Thyroid gland (tissue), 4 donors: ENCODE measurements at regions not wholly inside any gene's neighbourhood (a gene's known extent, or its start where the extent isn't known, plus 50 kb on each side); places are given as distances from the start of the nearest gene placed in this dataset. TPM values are rescaled to one million over a fixed set of nuclear protein-coding genes. Genes with fewer than 3 reads are reported as not detected.

Experiments
- DNase-seq, 2 donors: peaks; one replicate each; pipeline ENCODE4 v3.0.0-alpha.2; 2019
- H3K27ac ChIP-seq, 3 donors: fragments of 200-600 bp; sonication (generic); 1 replicate in 2 of 3; 2 replicates in 1 of 3; pipeline ENCODE4 v1.5.1; 2016 to 2019; ENCODE audit warnings: mild to moderate bottlenecking in 1 of 3, moderate library complexity in 1 of 3
- H3K27me3 ChIP-seq: fragments of 200-600 bp; sonication (generic); one replicate; pipeline ENCODE4 v1.5.1; 2019
- H3K36me3 ChIP-seq, 2 donors: fragments of 200-600 bp; sonication (generic); one replicate each; pipeline ENCODE4 v1.5.1; 2016 to 2019
- H3K4me1 ChIP-seq, 2 donors: fragments of 200-600 bp; sonication (generic); one replicate each; pipeline ENCODE4 v1.5.1; 2017 to 2019
- H3K4me3 ChIP-seq, 3 donors: fragments of 200-600 bp; sonication (generic); replicated peaks in 1 of 3; 1 replicate in 2 of 3; 2 replicates in 1 of 3; pipeline ENCODE4 v1.5.1; 2016; ENCODE audit warnings: mild to moderate bottlenecking in 1 of 3
- H3K9me3 ChIP-seq: fragments of 200-600 bp; sonication (generic); one replicate; pipeline ENCODE4 v1.5.1; 2017
- POLR2A ChIP-seq, 2 donors: fragments of 450-650 bp; IDR thresholded peaks; one replicate each; pipeline ENCODE4 v1.6.1; 2017; ENCODE audit warnings: antibody characterized with exemption in 2 of 2, mild to moderate bottlenecking in 2 of 2, moderate library complexity in 1 of 2
- WGBS, 2 donors: methylation state at CpG; one replicate each; pipeline ENCODE4 v1.1.5; 2017; 5-methylcytosine and 5-hydroxymethylcytosine counted together
- intact Hi-C: fragments of 100-400 bp; cut with DNase I; formaldehyde crosslinking; loops from one replicate; pipeline ENCODE4 v1.15.1; 2023
- small RNA-seq: library from RNA; depleted of rRNA; stranded (forward); fragments of <200 nt; gene quantifications from one replicate; pipeline ENCODE3, GENCODE V24; 2016
- TF ChIP-seq, protein P1 (sequence below), 6 experiments: fragments of 200-600 bp in 3 of 6; fragments of 450-650 bp in 3 of 6; sonication (generic) in 3 of 6; IDR thresholded peaks; one replicate each; pipeline ENCODE4 v1.5.1; 2016 to 2019; ENCODE audit warnings: antibody characterized with exemption in 6 of 6, mild to moderate bottlenecking in 2 of 6, inconsistent platforms in 1 of 6, moderate library complexity in 1 of 6

DNA sequence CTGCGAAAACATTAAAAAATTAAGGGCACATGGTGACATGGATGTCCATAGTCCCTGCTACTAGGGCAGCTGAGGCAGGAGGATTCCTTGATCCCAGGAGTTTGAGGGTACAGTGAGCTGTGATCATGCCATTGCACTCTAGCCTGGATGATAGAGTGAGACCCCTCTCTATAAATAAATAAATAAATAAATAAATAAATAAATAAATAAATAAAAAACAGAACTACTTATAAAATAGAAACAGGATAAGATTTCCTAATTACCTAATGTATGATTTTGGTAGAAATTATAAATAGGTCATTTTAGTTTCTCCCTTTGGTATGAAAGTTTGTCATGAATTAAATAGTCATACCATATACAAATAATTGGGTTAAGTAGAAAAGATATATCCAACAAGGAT lies 916.2 kb downstream of the GRIK2 start:
- intact Hi-C loops: loop anchor here (5.0 kb wide), 1 partner anchor 157 kb away; no protein-coding TSS in a partner anchor
- H3K36me3 ChIP-seq: no peaks in the 10 kb centered on the region
- no peaks in the 10 kb centered on the region for H3K9me3 ChIP-seq
- no peak overlapping the region for H3K27ac ChIP-seq
- H3K27me3 ChIP-seq: no peaks in the 10 kb centered on the region
- H3K4me3 ChIP-seq: no peak overlapping the region
- no peak for TF ChIP-seq POLR2A (IDR thresholded peaks at IDR 0.05)
- TF ChIP-seq, protein P1, sequence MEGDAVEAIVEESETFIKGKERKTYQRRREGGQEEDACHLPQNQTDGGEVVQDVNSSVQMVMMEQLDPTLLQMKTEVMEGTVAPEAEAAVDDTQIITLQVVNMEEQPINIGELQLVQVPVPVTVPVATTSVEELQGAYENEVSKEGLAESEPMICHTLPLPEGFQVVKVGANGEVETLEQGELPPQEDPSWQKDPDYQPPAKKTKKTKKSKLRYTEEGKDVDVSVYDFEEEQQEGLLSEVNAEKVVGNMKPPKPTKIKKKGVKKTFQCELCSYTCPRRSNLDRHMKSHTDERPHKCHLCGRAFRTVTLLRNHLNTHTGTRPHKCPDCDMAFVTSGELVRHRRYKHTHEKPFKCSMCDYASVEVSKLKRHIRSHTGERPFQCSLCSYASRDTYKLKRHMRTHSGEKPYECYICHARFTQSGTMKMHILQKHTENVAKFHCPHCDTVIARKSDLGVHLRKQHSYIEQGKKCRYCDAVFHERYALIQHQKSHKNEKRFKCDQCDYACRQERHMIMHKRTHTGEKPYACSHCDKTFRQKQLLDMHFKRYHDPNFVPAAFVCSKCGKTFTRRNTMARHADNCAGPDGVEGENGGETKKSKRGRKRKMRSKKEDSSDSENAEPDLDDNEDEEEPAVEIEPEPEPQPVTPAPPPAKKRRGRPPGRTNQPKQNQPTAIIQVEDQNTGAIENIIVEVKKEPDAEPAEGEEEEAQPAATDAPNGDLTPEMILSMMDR (IDR thresholded peaks at IDR 0.05): no peak
- 83 to 89% methylated on average over 1 of the region's 1 CpG for WGBS, 2 donors
- DNase-seq: no peak
- no peaks in the 10 kb centered on the region for H3K4me1 ChIP-seq

DNA sequence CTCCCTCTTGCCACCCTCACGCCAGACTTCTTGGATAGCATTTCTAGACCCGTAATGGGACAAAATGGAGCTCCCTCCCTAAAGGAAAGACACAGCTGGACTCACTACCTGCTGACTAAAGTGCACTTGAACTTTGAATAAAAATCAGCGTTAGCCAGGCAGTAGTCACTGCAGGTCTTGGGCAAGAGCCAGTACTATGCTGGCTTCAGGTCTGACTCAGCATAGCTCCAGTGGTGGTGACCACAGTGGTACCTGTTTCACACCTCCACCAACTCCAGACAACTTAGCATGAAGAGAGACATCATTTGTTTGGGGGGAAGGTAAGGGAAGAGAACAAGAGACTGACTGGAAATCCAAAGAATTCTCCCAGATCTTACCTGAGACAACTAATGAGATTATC lies 906.8 kb downstream of the GRIK2 start:
- no peaks in the 10 kb centered on the region for H3K27me3 ChIP-seq
- no peak overlapping the region for H3K4me3 ChIP-seq
- intact Hi-C loops: no loop called here
- no peak for DNase-seq
- no peaks in the 10 kb centered on the region for H3K36me3 ChIP-seq
- H3K9me3 ChIP-seq: no peaks in the 10 kb centered on the region
- H3K4me1 ChIP-seq: no peaks in the 10 kb centered on the region
- H3K27ac ChIP-seq: no peak overlapping the region
- TF ChIP-seq, protein P1 (IDR thresholded peaks at IDR 0.05): no peak
- no peak for TF ChIP-seq POLR2A (IDR thresholded peaks at IDR 0.05)
- WGBS, 2 donors: 74 to 88% methylated on average over 3 of the region's 3 CpGs

DNA sequence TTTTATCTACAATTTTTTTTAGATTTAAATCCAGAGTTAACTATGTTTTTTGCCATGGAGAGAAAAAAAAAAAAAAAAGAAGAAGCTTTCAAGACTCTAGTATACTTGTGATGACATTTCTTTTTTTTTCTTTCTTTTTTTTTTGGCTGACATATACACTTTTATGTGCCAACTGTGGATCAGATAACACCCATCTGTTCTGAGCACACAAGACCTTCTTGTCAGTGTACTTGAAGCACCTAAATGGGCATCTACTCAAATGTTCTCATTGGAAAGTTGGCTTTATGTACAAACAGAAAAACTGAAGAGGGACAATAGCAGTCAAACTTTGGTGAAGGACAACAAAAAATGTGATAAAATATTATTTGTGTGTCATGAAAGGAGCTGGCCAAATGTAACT lies 904.5 kb downstream of the GRIK2 start:
- Histone ChIP-seq H3K27ac (no peak overlapping the region), H3K27me3 (no peaks in the 10 kb centered on the region), H3K4me1 (no peaks in the 10 kb centered on the region), H3K9me3 (no peaks in the 10 kb centered on the region), H3K4me3 (no peak overlapping the region), H3K36me3 (no peaks in the 10 kb centered on the region)
- intact Hi-C loops: no loop called here
- no peak for TF ChIP-seq POLR2A (IDR thresholded peaks at IDR 0.05)
- TF ChIP-seq, protein P1 (IDR thresholded peaks at IDR 0.05): no peak
- DNase-seq: no peak

Small RNA genes in the stretch of these regions (small RNA-seq; reads per million reads assigned to genes)
- not detected for gene RF00438
